GM12892 (cell line): ENCODE measurements at regions not wholly inside any gene's neighbourhood (a gene's known extent, or its start where the extent isn't known, plus 50 kb on each side); places are given as distances from the start of the nearest gene placed in this dataset.

Experiments used
- POLR2A ChIP-seq: IDR thresholded peaks from 2 replicates; pipeline ENCODE4 v1.6.1; 2011; ENCODE audit warnings: low read depth, low read length, control low read depth
- POLR2AphosphoS5 ChIP-seq: IDR thresholded peaks from 2 replicates; pipeline ENCODE4 v1.6.1; 2011; ENCODE audit warnings: low read depth, low read length, control low read depth
- TAF1 ChIP-seq: IDR thresholded peaks from 2 replicates; pipeline ENCODE4 v1.6.1; 2011; ENCODE audit warnings: low read depth, mild to moderate bottlenecking, control low read depth, low read length, borderline replicate concordance

GRCh38 chr12:41941079-41941478 lies 203.6 kb downstream of the GXYLT1 start:
- TF ChIP-seq POLR2AphosphoS5 (no peak), POLR2A (no peak), TAF1 (no peak)
